ENCODE measurements at regions not wholly inside any gene's neighbourhood (a gene's known extent, or its start where the extent isn't known, plus 50 kb on each side); places are given as distances from the start of the nearest gene placed in this dataset.
"Not testable (repeated sequence)": the region's sequence is repeated elsewhere in the genome, so short reads cannot be mapped to it uniquely, and the experiment has no call there.

- no peak overlapping the region for H3K4me3 ChIP-seq
- TF ChIP-seq CTCF (IDR thresholded peaks at IDR 0.05; ENCODE audit: low read depth, low read length) = no peak
- H3K9me3 ChIP-seq (ENCODE audit: low read depth) = no peaks in the 10 kb centered on the region
- DNase-seq (ENCODE audit: low read depth in 1 of 2, low spot score in 1 of 2) = no peak
- H3K27ac ChIP-seq = no peak overlapping the region
- H3K36me3 ChIP-seq = no peaks in the 10 kb centered on the region
- H3K27me3 ChIP-seq = no peaks in the 10 kb centered on the region
- H3K4me1 ChIP-seq (ENCODE audit: low read depth) = no peaks in the 10 kb centered on the region
These were observed 786.8 kb upstream of the DDX18 start for GRCh38 chr2:117027646-117028045.

- not testable (repeated sequence) for H3K27me3 ChIP-seq; DNase-seq (ENCODE audit: low read depth in 1 of 2, low spot score in 1 of 2); H3K4me3 ChIP-seq; H3K36me3 ChIP-seq; H3K27ac ChIP-seq; H3K4me1 ChIP-seq (ENCODE audit: low read depth); H3K9me3 ChIP-seq (ENCODE audit: low read depth)
These were observed 785.8 kb upstream of the DDX18 start for GRCh38 chr2:117028708-117029107.

GRCh38 chr2:117055499-117056375 lies 758.8 kb upstream of the DDX18 start:
- Histone ChIP-seq H3K4me1 (ENCODE audit: low read depth) (no peaks in the 10 kb centered on the region), H3K4me3 (no peak overlapping the region), H3K27ac (no peak overlapping the region), H3K9me3 (ENCODE audit: low read depth) (no peaks in the 10 kb centered on the region), H3K36me3 (no peaks in the 10 kb centered on the region), H3K27me3 (no peaks in the 10 kb centered on the region)
- no peak for DNase-seq (ENCODE audit: low read depth in 1 of 2, low spot score in 1 of 2)
- no peak for TF ChIP-seq CTCF (IDR thresholded peaks at IDR 0.05; ENCODE audit: low read depth, low read length)

GRCh38 chr2:117056376-117056748 lies 758.1 kb upstream of the DDX18 start:
- H3K27ac ChIP-seq = no peak overlapping the region
- no peaks in the 10 kb centered on the region for H3K4me1 ChIP-seq (ENCODE audit: low read depth)
- H3K36me3 ChIP-seq = no peaks in the 10 kb centered on the region
- H3K27me3 ChIP-seq = no peaks in the 10 kb centered on the region
- no peak for DNase-seq (ENCODE audit: low read depth in 1 of 2, low spot score in 1 of 2)
- no peaks in the 10 kb centered on the region for H3K9me3 ChIP-seq (ENCODE audit: low read depth)
- no peak for TF ChIP-seq CTCF (IDR thresholded peaks at IDR 0.05; ENCODE audit: low read depth, low read length)
- no peak overlapping the region for H3K4me3 ChIP-seq

- H3K27ac ChIP-seq = no peak overlapping the region
- no peaks in the 10 kb centered on the region for H3K9me3 ChIP-seq (ENCODE audit: low read depth)
- H3K27me3 ChIP-seq = no peaks in the 10 kb centered on the region
- H3K4me1 ChIP-seq (ENCODE audit: low read depth) = no peaks in the 10 kb centered on the region
- H3K36me3 ChIP-seq = no peaks in the 10 kb centered on the region
- H3K4me3 ChIP-seq = no peak overlapping the region
- DNase-seq (ENCODE audit: low read depth in 1 of 2, low spot score in 1 of 2) = no peak
- no peak for TF ChIP-seq CTCF (IDR thresholded peaks at IDR 0.05; ENCODE audit: low read depth, low read length)
These were observed 757.5 kb upstream of the DDX18 start for GRCh38 chr2:117057016-117057415.

- no peak for TF ChIP-seq CTCF (IDR thresholded peaks at IDR 0.05; ENCODE audit: low read depth, low read length)
- Histone ChIP-seq H3K27ac (no peak overlapping the region), H3K36me3 (no peaks in the 10 kb centered on the region), H3K9me3 (ENCODE audit: low read depth) (no peaks in the 10 kb centered on the region), H3K27me3 (no peaks in the 10 kb centered on the region), H3K4me3 (no peak overlapping the region), H3K4me1 (ENCODE audit: low read depth) (no peaks in the 10 kb centered on the region)
- no peak for DNase-seq (ENCODE audit: low read depth in 1 of 2, low spot score in 1 of 2)
These were observed 756.1 kb upstream of the DDX18 start for GRCh38 chr2:117058366-117058765.

Measured in cardiac muscle cell (in vitro differentiated cells and primary cell).